Liver (tissue), 3 donors: ENCODE measurements at regions not wholly inside any gene's neighbourhood (a gene's known extent, or its start where the extent isn't known, plus 50 kb on each side); places are given as distances from the start of the nearest gene placed in this dataset.

Experiments
- EGR1 ChIP-seq, 2 donors: IDR thresholded peaks; 2 replicates each; pipeline ENCODE4 v1.6.1; 2016 to 2018; ENCODE audit warnings: antibody characterized with exemption in 2 of 2, low read depth in 2 of 2
- JUND ChIP-seq, 2 donors: IDR thresholded peaks; 2 replicates each; pipeline ENCODE4 v1.6.1; 2016; ENCODE audit warnings: antibody characterized with exemption in 2 of 2
- NR2F2 ChIP-seq: IDR thresholded peaks from 2 replicates; pipeline ENCODE4 v1.6.1; 2016; ENCODE audit warnings: antibody characterized with exemption
- SP1 ChIP-seq: IDR thresholded peaks from 2 replicates; pipeline ENCODE4 v1.6.1; 2018; ENCODE audit warnings: antibody characterized with exemption, mild to moderate bottlenecking
- TAF1 ChIP-seq: conservative IDR thresholded peaks from 2 replicates; pipeline ENCODE4 v1.6.1; 2016; ENCODE audit warnings: antibody characterized with exemption, mild to moderate bottlenecking
- YY1 ChIP-seq: IDR thresholded peaks from 2 replicates; pipeline ENCODE4 v1.6.1; 2016; ENCODE audit warnings: antibody characterized with exemption, mild to moderate bottlenecking
- TF ChIP-seq, protein P1 (sequence below): fragments of 150-350 bp; IDR thresholded peaks from 2 replicates; pipeline ENCODE4 v1.5.1; 2017; ENCODE audit warnings: improper control_type of control experiment, low read depth, low read length; ENCODE audit not compliant: missing input control
- TF ChIP-seq, protein P2 (sequence below): IDR thresholded peaks from 2 replicates; pipeline ENCODE4 v1.6.1; 2016; ENCODE audit warnings: antibody characterized with exemption, mild to moderate bottlenecking
- TF ChIP-seq, protein P3 (sequence below): IDR thresholded peaks from 2 replicates; pipeline ENCODE4 v1.6.1; 2016; ENCODE audit warnings: antibody characterized with exemption
- donor health status: healthy.
- donor health status: healthy.

DNA sequence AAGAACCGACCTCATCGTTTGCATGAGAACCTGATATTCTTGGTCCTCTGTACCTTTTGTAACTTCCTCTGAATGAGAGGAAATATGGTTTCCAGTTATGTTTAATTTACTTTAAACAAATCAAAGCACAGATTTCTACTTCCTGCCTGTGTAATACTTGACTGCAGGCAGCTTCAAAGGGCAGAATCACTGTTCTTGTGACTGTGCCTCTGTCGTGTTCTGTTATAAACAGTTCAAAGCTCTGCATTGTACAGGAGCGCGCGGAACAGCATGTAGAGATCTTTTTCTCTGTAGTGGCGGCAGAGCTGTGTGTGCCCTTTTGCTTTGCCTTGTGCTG is 73.2 kb upstream of the CLDN5 start:
- TF ChIP-seq SP1: peak; percentile 64
- no peak for TF ChIP-seq YY1
- TF ChIP-seq, protein P1, sequence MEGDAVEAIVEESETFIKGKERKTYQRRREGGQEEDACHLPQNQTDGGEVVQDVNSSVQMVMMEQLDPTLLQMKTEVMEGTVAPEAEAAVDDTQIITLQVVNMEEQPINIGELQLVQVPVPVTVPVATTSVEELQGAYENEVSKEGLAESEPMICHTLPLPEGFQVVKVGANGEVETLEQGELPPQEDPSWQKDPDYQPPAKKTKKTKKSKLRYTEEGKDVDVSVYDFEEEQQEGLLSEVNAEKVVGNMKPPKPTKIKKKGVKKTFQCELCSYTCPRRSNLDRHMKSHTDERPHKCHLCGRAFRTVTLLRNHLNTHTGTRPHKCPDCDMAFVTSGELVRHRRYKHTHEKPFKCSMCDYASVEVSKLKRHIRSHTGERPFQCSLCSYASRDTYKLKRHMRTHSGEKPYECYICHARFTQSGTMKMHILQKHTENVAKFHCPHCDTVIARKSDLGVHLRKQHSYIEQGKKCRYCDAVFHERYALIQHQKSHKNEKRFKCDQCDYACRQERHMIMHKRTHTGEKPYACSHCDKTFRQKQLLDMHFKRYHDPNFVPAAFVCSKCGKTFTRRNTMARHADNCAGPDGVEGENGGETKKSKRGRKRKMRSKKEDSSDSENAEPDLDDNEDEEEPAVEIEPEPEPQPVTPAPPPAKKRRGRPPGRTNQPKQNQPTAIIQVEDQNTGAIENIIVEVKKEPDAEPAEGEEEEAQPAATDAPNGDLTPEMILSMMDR: no peak
- TF ChIP-seq, protein P2, sequence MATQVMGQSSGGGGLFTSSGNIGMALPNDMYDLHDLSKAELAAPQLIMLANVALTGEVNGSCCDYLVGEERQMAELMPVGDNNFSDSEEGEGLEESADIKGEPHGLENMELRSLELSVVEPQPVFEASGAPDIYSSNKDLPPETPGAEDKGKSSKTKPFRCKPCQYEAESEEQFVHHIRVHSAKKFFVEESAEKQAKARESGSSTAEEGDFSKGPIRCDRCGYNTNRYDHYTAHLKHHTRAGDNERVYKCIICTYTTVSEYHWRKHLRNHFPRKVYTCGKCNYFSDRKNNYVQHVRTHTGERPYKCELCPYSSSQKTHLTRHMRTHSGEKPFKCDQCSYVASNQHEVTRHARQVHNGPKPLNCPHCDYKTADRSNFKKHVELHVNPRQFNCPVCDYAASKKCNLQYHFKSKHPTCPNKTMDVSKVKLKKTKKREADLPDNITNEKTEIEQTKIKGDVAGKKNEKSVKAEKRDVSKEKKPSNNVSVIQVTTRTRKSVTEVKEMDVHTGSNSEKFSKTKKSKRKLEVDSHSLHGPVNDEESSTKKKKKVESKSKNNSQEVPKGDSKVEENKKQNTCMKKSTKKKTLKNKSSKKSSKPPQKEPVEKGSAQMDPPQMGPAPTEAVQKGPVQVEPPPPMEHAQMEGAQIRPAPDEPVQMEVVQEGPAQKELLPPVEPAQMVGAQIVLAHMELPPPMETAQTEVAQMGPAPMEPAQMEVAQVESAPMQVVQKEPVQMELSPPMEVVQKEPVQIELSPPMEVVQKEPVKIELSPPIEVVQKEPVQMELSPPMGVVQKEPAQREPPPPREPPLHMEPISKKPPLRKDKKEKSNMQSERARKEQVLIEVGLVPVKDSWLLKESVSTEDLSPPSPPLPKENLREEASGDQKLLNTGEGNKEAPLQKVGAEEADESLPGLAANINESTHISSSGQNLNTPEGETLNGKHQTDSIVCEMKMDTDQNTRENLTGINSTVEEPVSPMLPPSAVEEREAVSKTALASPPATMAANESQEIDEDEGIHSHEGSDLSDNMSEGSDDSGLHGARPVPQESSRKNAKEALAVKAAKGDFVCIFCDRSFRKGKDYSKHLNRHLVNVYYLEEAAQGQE: no peak
- TF ChIP-seq, protein P3, sequence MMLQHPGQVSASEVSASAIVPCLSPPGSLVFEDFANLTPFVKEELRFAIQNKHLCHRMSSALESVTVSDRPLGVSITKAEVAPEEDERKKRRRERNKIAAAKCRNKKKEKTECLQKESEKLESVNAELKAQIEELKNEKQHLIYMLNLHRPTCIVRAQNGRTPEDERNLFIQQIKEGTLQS: no peak
- peak in 1 of 2 donors; percentile 28 for TF ChIP-seq JUND (IDR thresholded peaks at IDR 0.05)
- no peak for TF ChIP-seq NR2F2
- TF ChIP-seq EGR1 (IDR thresholded peaks at IDR 0.05; ENCODE audit: low read depth in 2 of 2): no peak
- no peak for TF ChIP-seq TAF1
